Astrocyte of the spinal cord (primary cell): ENCODE measurements at regions not wholly inside any gene's neighbourhood (a gene's known extent, or its start where the extent isn't known, plus 50 kb on each side); places are given as distances from the start of the nearest gene placed in this dataset.
A peak's percentile ranks its signal among the peaks of the same experiment; 100 is the strongest.

ENCODE experiments used
- DNase-seq: peaks from one replicate; pipeline ENCODE4 v3.0.0; 2011; ENCODE audit warnings: low read depth, low spot score
- H3K4me3 ChIP-seq: 2 replicates; pipeline ENCODE4 v1.5.1; 2011; ENCODE audit warnings: low read depth, mild to moderate bottlenecking, low read length, moderate library complexity
- in situ Hi-C: cut with HindIII; loops from 2 replicates; pipeline ENCODE4 v1.10.0; 2017; ENCODE audit warnings: low sequenced_read_pairs
- TF ChIP-seq, protein P1 (sequence below): IDR thresholded peaks from 2 replicates; pipeline ENCODE4 v1.5.1; 2012; ENCODE audit warnings: low read depth, mild to moderate bottlenecking, low read length, inconsistent platforms

GRCh38 chr22:49056301-49056700 lies 771.4 kb downstream of the BRD1 start:
- H3K4me3 ChIP-seq, result no peak overlapping the region
- no peak for DNase-seq
- in situ Hi-C loops, result no loop called here
- TF ChIP-seq, protein P1, sequence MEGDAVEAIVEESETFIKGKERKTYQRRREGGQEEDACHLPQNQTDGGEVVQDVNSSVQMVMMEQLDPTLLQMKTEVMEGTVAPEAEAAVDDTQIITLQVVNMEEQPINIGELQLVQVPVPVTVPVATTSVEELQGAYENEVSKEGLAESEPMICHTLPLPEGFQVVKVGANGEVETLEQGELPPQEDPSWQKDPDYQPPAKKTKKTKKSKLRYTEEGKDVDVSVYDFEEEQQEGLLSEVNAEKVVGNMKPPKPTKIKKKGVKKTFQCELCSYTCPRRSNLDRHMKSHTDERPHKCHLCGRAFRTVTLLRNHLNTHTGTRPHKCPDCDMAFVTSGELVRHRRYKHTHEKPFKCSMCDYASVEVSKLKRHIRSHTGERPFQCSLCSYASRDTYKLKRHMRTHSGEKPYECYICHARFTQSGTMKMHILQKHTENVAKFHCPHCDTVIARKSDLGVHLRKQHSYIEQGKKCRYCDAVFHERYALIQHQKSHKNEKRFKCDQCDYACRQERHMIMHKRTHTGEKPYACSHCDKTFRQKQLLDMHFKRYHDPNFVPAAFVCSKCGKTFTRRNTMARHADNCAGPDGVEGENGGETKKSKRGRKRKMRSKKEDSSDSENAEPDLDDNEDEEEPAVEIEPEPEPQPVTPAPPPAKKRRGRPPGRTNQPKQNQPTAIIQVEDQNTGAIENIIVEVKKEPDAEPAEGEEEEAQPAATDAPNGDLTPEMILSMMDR, result no peak

- TF ChIP-seq, protein P1, result no peak
- no peak overlapping the region for H3K4me3 ChIP-seq
- no peak for DNase-seq
- in situ Hi-C loops, result no loop called here
These were observed 772.3 kb downstream of the BRD1 start for GRCh38 chr22:49055406-49055805.

- no peak for DNase-seq
- in situ Hi-C loops, result no loop called here
- H3K4me3 ChIP-seq, result no peak overlapping the region
- TF ChIP-seq, protein P1, result no peak
These were observed 774.1 kb downstream of the BRD1 start for GRCh38 chr22:49053578-49053977.

- H3K4me3 ChIP-seq, result peak overlapping the region; percentile 36
- DNase-seq, result no peak
- in situ Hi-C loops, result no loop called here
- TF ChIP-seq, protein P1, result no peak
These were observed 775.1 kb downstream of the BRD1 start for GRCh38 chr22:49052560-49052959.

GRCh38 chr22:49052023-49052538 lies 775.6 kb downstream of the BRD1 start:
- in situ Hi-C loops, result no loop called here
- TF ChIP-seq, protein P1, result no peak
- no peak for DNase-seq
- H3K4me3 ChIP-seq, result peak overlapping the region; percentile 36

DNA sequence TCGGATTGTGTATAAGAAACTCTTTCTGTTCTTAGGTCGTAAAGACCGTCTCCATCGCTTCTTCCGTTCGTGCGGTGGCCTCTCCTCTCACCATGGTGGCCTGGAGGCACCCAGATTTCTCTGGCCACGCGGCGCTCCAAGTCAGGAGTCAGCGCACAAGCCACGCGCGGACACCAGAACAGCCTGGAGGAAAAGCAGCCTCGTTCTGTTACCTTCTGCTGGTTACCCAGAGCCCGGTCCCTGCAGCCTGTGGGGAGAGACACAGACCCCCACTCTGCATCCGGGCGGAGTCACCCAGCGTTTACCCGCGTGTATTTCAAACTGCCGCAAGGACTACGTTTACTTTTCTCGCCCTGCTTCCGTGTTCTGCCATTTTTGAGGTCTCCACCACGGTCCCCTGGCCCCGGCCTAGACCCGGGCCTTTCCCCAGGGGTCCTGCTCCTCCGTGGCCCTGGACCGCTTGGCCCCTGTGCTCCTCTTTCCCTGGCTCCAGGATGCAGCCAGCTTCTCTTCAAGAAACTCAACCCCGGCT lies 776.1 kb downstream of the BRD1 start:
- in situ Hi-C loops, result no loop called here
- H3K4me3 ChIP-seq, result peak overlapping the region; percentile 36
- no peak for DNase-seq
- TF ChIP-seq, protein P1, result no peak
